HG03108 (cell line): ENCODE measurements at regions not wholly inside any gene's neighbourhood (a gene's known extent, or its start where the extent isn't known, plus 50 kb on each side); places are given as distances from the start of the nearest gene placed in this dataset.
"Not testable (repeated sequence)": the region's sequence is repeated elsewhere in the genome, so short reads cannot be mapped to it uniquely, and the experiment has no call there.

Experiments used
- ATAC-seq: cut with Tn5 transposase; IDR thresholded peaks from one replicate; pipeline ENCODE4 v1.9.1; 2021; ENCODE audit warnings: moderate library complexity; ENCODE audit not compliant: unreplicated experiment

DNA sequence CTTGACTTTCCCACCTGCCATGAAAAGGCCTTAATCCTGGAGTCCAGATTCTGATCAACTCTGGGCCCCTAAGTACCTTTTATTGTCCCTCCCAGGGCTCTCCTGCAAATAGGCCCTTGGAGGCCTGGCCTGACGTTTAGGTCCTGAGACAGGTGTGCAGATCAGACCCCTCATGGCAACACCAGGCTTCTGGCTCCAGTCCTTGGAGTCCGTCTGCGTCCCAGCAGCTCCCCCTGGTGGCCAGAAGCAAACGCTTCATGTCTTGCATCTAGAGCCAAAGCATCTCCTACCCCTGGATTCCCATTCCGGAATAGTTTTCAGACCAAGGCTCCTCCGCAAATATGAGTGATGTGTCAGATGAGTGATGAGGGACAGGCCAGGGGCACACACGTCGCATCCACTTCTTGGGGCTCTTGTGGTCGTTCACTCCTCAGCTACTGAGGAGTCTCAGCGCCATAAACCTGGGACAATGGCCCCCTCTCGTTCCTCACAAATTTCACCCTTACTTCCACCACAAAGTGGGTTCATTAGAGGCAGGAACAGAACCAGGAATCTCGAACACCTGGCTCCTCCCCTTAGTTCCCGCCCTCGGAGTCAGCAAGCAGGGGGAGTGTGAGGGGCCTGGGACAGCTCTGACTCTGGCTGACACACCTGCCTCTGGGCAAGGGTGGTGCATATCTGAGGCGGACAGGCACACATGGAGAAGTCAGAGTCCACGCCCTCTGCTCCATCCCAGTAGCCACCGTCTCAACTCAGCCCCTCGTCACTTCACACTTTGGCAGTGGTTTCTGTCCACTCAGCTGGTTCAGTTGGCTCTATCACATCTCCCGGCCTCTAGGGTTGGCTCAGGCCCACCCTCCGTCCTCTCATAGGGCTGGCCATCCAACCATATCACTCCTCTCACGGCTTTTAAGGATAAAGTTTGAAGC lies 77.9 kb upstream of the PWP1 start:
- ATAC-seq, result no peak

DNA sequence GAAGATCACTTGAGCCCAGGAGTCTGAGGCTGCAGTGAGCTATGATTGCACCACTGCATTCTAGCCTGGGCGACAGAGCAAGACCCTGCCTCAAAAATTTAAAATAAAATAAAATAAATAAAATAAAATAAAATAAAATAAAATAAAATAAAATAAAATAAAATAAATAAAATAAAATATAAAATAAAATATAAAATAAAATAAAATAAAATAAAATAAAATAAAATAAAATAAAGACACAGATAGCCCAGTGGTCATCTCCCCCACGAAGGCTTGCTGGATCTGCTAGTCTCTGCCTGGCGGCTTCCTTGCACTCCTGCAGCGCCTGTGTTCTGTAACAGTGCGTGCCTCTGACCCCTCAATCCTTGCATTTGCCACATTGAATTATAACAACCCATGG lies 76.8 kb upstream of the PWP1 start:
- not testable (repeated sequence) for ATAC-seq

DNA sequence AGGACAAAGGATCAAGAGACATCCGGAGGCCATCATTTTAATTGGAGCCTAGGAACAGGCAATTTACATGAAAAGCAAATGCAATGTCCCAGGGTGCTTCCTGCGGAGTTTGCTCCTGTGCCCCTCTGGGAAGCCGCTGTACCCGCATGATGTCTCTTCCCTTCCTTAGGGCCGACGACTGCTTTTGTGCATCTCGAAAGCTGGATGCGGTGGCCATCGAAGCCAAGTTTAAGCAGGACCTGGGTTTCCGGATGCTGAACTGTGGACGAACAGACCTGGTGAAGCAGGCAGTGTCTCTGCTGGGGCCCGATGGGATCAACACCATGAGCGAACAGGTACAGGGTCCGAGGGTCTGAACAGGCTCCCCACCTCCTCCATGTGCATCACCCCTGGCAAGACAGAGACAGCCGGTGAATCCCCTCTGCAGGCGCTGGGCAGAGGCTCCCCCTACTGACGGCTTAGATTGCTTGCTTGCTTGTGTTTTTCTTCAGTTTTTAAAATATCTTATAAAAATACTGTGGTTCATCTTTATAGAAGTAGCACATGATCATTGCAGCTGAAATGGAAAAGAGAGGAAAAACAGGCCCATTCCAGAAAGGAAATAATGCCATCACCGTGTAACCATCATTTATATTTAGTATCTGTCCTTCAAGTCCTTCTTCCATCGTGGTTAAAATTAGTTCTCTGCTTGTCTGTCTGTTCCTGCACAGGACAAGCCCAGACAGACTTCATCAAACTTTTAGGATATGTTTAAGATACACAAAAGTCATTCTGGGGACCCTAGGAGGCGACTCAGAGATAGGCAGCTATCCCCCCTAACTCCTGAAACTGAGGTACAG lies 75.4 kb upstream of the PWP1 start:
- no peak for ATAC-seq

DNA sequence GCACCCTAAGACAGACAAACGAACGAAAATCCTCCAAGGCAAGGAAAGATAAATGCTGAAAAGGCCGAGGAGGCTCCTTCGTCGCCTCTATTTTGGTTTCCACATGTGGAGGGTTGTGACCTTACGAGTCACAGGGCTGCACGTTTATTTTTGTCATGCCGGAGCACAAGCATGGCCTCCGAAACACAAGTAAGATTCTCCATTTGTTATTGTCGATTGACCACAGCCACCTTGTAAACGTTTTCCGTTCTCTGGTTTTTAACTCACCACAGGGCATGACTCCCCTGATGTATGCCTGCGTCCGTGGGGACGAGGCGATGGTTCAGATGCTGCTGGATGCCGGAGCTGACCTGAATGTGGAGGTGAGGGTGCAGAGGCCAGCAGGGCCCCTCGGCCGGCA lies 73.1 kb upstream of the PWP1 start:
- no peak for ATAC-seq

DNA sequence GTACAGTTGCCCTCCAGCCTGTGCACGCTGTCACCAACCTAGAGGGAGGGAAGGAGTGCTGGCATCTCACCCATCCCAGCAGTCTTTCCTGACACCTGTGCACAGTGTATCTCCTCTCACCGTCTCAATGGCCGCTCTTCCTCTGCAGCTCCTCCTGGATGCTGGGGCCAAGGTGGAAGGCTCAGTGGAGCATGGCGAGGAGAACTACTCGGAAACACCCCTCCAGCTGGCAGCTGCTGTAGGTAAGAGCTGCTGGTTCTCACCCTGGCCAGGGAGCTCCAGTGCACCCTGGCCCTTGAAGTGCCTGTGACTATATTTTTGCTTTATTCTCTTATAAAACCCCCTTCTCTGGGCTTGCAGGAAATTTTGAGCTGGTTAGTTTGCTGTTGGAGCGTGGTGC lies 68.7 kb upstream of the PWP1 start:
- no peak for ATAC-seq

DNA sequence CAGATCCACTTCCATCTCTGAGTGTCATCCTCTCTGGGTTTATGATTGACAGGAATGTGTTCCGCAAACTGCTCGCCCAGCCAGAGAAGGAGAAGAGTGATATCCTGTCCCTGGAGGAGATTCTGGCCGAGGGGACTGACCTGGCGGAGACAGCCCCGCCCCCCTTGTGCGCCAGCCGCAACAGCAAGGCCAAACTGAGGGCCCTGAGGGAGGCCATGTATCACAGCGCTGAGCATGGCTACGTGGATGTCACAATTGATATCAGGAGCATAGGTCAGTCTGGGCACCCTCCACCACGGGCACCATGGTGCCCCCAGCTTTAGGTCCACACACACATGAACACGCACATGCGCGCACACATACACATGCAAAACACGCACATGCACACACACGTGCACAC lies 67.5 kb upstream of the PWP1 start:
- ATAC-seq, result no peak

DNA sequence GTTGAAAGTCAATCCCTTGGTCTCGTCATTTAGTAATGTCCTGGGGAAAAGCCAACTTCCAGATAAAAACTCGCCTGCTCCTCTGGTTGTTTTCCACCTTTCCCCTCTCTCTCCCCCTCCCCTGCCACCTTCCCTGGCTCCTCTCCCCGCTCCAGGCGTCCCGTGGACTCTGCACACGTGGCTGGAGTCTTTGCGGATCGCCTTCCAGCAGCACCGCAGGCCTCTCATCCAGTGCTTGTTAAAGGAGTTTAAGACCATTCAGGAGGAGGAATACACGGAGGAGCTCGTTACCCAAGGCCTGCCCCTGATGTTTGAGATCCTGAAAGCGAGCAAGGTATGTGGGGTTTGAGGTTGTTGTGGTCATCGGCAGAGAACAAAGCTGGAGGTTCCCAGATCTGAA lies 65.8 kb upstream of the PWP1 start:
- ATAC-seq, result no peak

DNA sequence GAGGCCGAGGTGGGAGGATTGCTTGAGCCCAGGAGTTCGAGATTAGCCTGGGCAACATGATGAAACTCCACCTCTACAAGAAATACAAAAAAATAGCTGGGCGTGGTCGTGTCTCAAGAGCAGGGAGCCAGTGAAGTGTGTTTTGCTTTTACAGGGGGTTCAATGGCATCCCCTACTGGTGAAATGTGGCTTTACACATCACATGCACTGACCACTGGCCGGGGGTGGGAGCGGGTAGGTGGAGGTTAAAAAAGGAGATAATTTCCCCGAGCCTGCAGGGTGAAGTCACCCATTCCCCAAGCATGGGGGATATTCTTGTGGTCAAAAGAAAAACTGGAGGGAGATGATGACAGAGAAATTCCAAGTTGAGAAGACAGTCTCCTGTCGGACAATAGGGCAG lies 63.6 kb upstream of the PWP1 start:
- no peak for ATAC-seq

DNA sequence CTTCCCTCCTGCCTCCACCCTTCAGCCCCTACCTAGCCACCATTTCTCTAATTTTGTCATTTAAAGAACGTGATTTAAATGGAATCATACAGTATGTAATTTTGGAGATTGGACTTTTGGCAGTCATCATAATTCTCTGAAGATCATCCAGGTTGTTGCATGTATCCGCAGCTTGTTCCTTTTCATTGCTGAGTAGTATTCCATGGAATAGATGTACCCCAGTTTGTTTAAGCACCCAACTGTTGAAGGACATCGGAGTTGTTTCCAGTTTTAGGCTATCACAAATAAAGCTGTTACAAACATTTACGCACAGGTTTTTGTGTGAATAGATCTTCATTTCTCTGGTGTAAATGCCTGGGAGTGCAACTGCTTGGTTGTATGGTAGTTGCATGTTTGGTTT lies 61.1 kb upstream of the PWP1 start:
- no peak for ATAC-seq

DNA sequence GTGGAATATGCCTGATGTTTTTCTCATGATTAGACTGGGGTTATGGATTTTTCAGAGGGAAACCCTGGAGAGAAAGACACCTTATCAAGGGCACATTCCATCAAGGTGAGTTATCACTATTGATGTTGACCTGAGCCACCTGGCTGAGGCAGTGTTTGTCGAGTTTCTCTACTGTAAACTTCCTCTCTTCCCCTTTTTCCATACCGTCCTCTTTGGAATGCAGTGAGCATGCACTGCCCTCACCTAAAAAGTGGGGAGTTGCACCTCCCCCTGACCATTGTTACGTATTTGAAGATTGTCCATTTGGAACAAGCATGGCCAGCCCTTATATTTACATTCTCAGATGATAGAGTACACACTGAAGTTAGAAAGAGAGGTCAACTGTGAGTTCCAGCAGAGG lies 53.9 kb upstream of the PWP1 start:
- ATAC-seq, result no peak

DNA sequence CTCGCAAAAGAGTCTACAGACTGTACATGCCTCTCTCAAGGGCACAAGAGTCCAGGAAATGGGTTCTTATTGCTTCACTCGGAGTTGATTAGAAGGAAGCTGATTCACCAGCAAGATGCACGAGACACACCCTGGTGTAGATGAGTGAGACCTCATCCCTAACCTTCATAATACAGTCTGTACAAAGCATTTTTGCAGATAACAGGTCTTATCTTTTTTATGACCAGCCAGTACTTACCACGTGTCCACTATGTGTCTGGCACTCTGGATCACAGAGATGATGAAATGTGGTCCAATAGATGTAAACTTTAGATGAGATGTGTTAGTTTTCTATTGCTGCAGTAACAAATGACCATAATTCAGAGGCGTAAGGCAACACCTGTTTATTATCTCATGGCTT lies 53.4 kb upstream of the PWP1 start:
- no peak for ATAC-seq

DNA sequence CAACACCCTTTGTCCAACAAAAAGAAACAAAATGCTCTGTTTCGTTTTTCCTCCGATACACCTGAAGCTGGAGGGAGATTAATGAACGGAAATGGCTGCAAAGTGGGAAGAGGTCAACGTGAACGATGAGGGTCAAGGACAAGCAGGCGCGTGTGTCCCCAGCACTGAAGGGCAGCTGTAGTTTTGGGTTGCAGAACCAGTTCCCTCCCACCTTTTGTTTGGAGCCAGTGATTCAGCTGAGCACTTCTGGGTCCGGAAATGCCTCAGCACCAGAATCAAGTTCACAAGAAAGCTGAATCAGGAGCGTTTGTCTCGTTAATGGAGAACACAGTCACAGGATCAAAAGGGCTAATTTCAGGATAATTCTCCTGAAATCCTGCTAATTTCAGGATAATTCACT lies 51.1 kb upstream of the PWP1 start:
- no peak for ATAC-seq

DNA sequence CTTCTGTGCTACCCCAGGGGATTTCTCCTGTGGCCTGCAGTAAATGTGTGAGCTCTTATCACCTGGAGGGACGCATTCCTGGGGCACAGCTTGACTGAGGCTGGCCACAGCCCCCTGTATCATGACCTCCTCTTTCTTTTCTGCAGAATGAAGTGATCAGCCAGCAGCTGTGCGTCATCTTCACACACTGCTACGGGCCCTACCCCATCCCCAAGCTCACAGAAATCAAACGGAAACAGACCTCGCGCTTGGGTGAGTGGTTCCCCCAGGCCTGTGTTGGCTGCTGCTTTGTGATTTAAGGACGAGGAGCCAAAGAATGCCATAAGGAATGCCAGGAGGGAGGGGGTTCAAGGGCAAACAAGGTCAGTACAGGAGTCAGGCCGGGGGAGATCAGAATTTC lies 50.5 kb upstream of the PWP1 start:
- no peak for ATAC-seq
